Ovary (tissue), 3 donors: ENCODE measurements at regions not wholly inside any gene's neighbourhood (a gene's known extent, or its start where the extent isn't known, plus 50 kb on each side); places are given as distances from the start of the nearest gene placed in this dataset.

ENCODE experiments used
- EP300 ChIP-seq: sonication (generic); formaldehyde crosslinking; IDR thresholded peaks from one replicate; pipeline ENCODE4 v1.6.1; 2017; ENCODE audit warnings: antibody characterized with exemption
- POLR2A ChIP-seq: fragments of 450-650 bp; IDR thresholded peaks from one replicate; pipeline ENCODE4 v1.6.1; 2017; ENCODE audit warnings: antibody characterized with exemption, mild to moderate bottlenecking, moderate library complexity
- TF ChIP-seq, protein P1 (sequence below), 3 donors: fragments of 450-650 bp in 2 of 3; fragments of 200-600 bp in 1 of 3; IDR thresholded peaks; one replicate each; pipeline versions ENCODE4 v1.5.1 to v1.8.0; 2016 to 2022; ENCODE audit warnings: antibody characterized with exemption in 3 of 3, mild to moderate bottlenecking in 1 of 3
- donor health status: DM: no; HTN: no; CAD: no.

DNA sequence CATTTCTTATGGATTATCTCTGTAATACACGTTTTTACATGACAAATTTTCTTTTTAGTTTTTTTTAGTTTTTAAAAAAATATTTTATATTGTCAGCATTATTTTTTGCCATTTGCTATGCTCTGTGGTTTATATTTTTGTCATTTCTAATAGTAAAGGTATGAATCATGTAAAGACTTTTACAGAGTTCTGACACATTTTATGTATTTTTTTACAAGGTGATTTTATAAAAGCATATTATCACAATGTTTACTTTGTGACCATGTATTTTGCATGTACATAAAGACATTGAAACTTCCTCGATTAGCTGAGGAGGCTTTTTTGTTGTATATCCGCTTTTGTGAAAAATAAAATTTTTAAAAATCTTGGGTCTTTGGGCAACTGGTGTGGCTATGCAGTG, 1705.1 kb downstream of the PCDH7 start:
- TF ChIP-seq, protein P1, sequence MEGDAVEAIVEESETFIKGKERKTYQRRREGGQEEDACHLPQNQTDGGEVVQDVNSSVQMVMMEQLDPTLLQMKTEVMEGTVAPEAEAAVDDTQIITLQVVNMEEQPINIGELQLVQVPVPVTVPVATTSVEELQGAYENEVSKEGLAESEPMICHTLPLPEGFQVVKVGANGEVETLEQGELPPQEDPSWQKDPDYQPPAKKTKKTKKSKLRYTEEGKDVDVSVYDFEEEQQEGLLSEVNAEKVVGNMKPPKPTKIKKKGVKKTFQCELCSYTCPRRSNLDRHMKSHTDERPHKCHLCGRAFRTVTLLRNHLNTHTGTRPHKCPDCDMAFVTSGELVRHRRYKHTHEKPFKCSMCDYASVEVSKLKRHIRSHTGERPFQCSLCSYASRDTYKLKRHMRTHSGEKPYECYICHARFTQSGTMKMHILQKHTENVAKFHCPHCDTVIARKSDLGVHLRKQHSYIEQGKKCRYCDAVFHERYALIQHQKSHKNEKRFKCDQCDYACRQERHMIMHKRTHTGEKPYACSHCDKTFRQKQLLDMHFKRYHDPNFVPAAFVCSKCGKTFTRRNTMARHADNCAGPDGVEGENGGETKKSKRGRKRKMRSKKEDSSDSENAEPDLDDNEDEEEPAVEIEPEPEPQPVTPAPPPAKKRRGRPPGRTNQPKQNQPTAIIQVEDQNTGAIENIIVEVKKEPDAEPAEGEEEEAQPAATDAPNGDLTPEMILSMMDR (IDR thresholded peaks at IDR 0.05) = no peak
- TF ChIP-seq EP300 (no peak), POLR2A (no peak)
